ENCODE measurements at regions not wholly inside any gene's neighbourhood (a gene's known extent, or its start where the extent isn't known, plus 50 kb on each side); places are given as distances from the start of the nearest gene placed in this dataset.

- Histone ChIP-seq H3K9me3 (ENCODE audit: control insufficient read depth in 1 of 2, insufficient read depth in 1 of 2, low read length in 2 of 2) (peaks cover 0 to 3% of the 10 kb centered on the region in 2 experiments), H3K36me3 (ENCODE audit: insufficient read depth, low read length) (no peaks in the 10 kb centered on the region), H3K27ac (ENCODE audit: low read depth in 1 of 2, low read length in 2 of 2) (no peak overlapping the region), H3K4me3 (ENCODE audit: low read length) (no peak overlapping the region), H3K27me3 (ENCODE audit: control insufficient read depth in 1 of 2, insufficient read depth in 2 of 2, low read length in 2 of 2) (no peaks in the 10 kb centered on the region), H3K4me1 (ENCODE audit: insufficient read depth, low read length) (no peaks in the 10 kb centered on the region)
- ATAC-seq (ENCODE audit: poor library complexity) (no peak), DNase-seq (no peak)
- Mint-ChIP-seq H3K27me3 (no peaks in the 10 kb centered on the region), H3K36me3 (ENCODE audit: low read depth) (no peaks in the 10 kb centered on the region), H3K27ac (no peak overlapping the region), H3K9me3 (peaks cover 6% of the 10 kb centered on the region), H3K4me3 (no peak overlapping the region), H3K4me1 (ENCODE audit: low read depth) (no peaks in the 10 kb centered on the region)
- intact Hi-C loops (cut with DNase I, micrococcal nuclease) = no loop called here
- POLR2A ChIA-PET = no interaction called here
- no peak for TF ChIP-seq CTCF (IDR thresholded peaks at IDR 0.05)
- CTCF ChIA-PET = no interaction called here
These were observed 637.2 kb downstream of the DCDC2C start for GRCh38 chr2:4340536-4340935.

GRCh38 chr2:4346628-4347027, 643.3 kb downstream of the DCDC2C start:
- TF ChIP-seq CTCF (IDR thresholded peaks at IDR 0.05) = no peak
- no peaks in the 10 kb centered on the region for H3K27me3 ChIP-seq (ENCODE audit: control insufficient read depth in 1 of 2, insufficient read depth in 2 of 2, low read length in 2 of 2)

GRCh38 chr2:4353668-4354067, 650.3 kb downstream of the DCDC2C start:
- no peak for DNase-seq
- peaks cover 0 to 9% of the 10 kb centered on the region in 2 experiments for H3K9me3 ChIP-seq (ENCODE audit: control insufficient read depth in 1 of 2, insufficient read depth in 1 of 2, low read length in 2 of 2)
- Mint-ChIP-seq H3K4me1 (ENCODE audit: low read depth) (no peaks in the 10 kb centered on the region), H3K27ac (no peak overlapping the region), H3K36me3 (ENCODE audit: low read depth) (no peaks in the 10 kb centered on the region), H3K27me3 (no peaks in the 10 kb centered on the region), H3K4me3 (no peak overlapping the region), H3K9me3 (peaks cover 13% of the 10 kb centered on the region)
- no peaks in the 10 kb centered on the region for H3K27me3 ChIP-seq (ENCODE audit: control insufficient read depth in 1 of 2, insufficient read depth in 2 of 2, low read length in 2 of 2)
- no peaks in the 10 kb centered on the region for H3K36me3 ChIP-seq (ENCODE audit: insufficient read depth, low read length)
- H3K27ac ChIP-seq (ENCODE audit: low read depth in 1 of 2, low read length in 2 of 2) = no peak overlapping the region
- ChIA-PET CTCF (no interaction called here), POLR2A (no interaction called here)
- intact Hi-C loops (cut with DNase I, micrococcal nuclease) = no loop called here
- ATAC-seq (ENCODE audit: poor library complexity) = no peak
- no peaks in the 10 kb centered on the region for H3K4me1 ChIP-seq (ENCODE audit: insufficient read depth, low read length)
- TF ChIP-seq CTCF (IDR thresholded peaks at IDR 0.05) = no peak
- no peak overlapping the region for H3K4me3 ChIP-seq (ENCODE audit: low read length)

More at GRCh38 chr2:4346628-4347027, 643.3 kb downstream of the DCDC2C start:
- no peak overlapping the region for H3K4me3 Mint-ChIP-seq
- no peaks in the 10 kb centered on the region for H3K4me1 Mint-ChIP-seq (ENCODE audit: low read depth)
- Histone ChIP-seq H3K4me1 (ENCODE audit: insufficient read depth, low read length) (no peaks in the 10 kb centered on the region), H3K36me3 (ENCODE audit: insufficient read depth, low read length) (no peaks in the 10 kb centered on the region), H3K27ac (ENCODE audit: low read depth in 1 of 2, low read length in 2 of 2) (no peak overlapping the region), H3K4me3 (ENCODE audit: low read length) (no peak overlapping the region), H3K9me3 (ENCODE audit: control insufficient read depth in 1 of 2, insufficient read depth in 1 of 2, low read length in 2 of 2) (peaks cover 0 to 5% of the 10 kb centered on the region in 2 experiments)
- no peaks in the 10 kb centered on the region for H3K27me3 Mint-ChIP-seq
- DNase-seq (no peak), ATAC-seq (ENCODE audit: poor library complexity) (no peak)
- ChIA-PET POLR2A (no interaction called here), CTCF (no interaction called here)
- H3K27ac Mint-ChIP-seq = no peak overlapping the region
- intact Hi-C loops (cut with DNase I, micrococcal nuclease) = no loop called here
- H3K9me3 Mint-ChIP-seq = peaks cover 10% of the 10 kb centered on the region
- H3K36me3 Mint-ChIP-seq (ENCODE audit: low read depth) = no peaks in the 10 kb centered on the region

Data from CD4-positive, alpha-beta T cell (primary cell).